ENCODE measurements at regions not wholly inside any gene's neighbourhood (a gene's known extent, or its start where the extent isn't known, plus 50 kb on each side); places are given as distances from the start of the nearest gene placed in this dataset.

- no peak for TF ChIP-seq POLR2A (IDR thresholded peaks at IDR 0.05)
- TF ChIP-seq CTCF (IDR thresholded peaks at IDR 0.05), result no peak
Observed at GRCh38 chr16:66131156-66131807, 235.2 kb upstream of the CDH5 start.

Data from Peyer's patch (tissue), 4 donors.